Breast epithelium (tissue), 4 donors: ENCODE measurements at regions not wholly inside any gene's neighbourhood (a gene's known extent, or its start where the extent isn't known, plus 50 kb on each side); places are given as distances from the start of the nearest gene placed in this dataset.

Experiments
- DNase-seq, 2 donors: peaks; one replicate each; pipeline ENCODE4 v3.0.0-alpha.2; 2019; ENCODE audit warnings: low spot score in 2 of 2
- H3K27ac ChIP-seq, 2 donors: fragments of 200-600 bp; sonication (generic) in 1 of 2; one replicate each; pipeline ENCODE4 v1.5.1; 2016 to 2019; ENCODE audit warnings: mild to moderate bottlenecking in 1 of 2
- H3K27me3 ChIP-seq, 2 donors: fragments of 200-600 bp; sonication (generic) in 1 of 2; one replicate each; pipeline versions ENCODE4 v1.5.1 to v1.6.0; 2017 to 2019; ENCODE audit warnings: control low read depth in 1 of 2, mild to moderate bottlenecking in 1 of 2
- H3K36me3 ChIP-seq: fragments of 200-600 bp; one replicate; pipeline ENCODE4 v1.5.1; 2019
- H3K4me1 ChIP-seq, 2 donors: fragments of 200-600 bp; sonication (generic); one replicate each; pipeline ENCODE4 v1.5.1; 2016 to 2019; ENCODE audit warnings: control low read depth in 1 of 2
- H3K4me3 ChIP-seq, 3 donors: fragments of 200-600 bp; sonication (generic); 1 replicate in 2 of 3; 2 replicates in 1 of 3; pipeline ENCODE4 v1.5.1; 2016 to 2019; ENCODE audit warnings: mild to moderate bottlenecking in 3 of 3, moderate library complexity in 2 of 3
- H3K9me3 ChIP-seq, 2 donors: fragments of 200-600 bp; sonication (generic) in 1 of 2; one replicate each; pipeline ENCODE4 v1.5.1; 2016 to 2019; ENCODE audit warnings: control low read depth in 1 of 2
- CTCF ChIP-seq, 3 donors: fragments of 450-650 bp; IDR thresholded peaks; one replicate each; pipeline ENCODE4 v1.5.1; 2016 to 2017; ENCODE audit warnings: antibody characterized with exemption in 3 of 3, mild to moderate bottlenecking in 3 of 3, moderate library complexity in 3 of 3
- POLR2A ChIP-seq: fragments of 450-650 bp; IDR thresholded peaks from one replicate; pipeline ENCODE4 v1.6.1; 2016; ENCODE audit warnings: antibody characterized with exemption, mild to moderate bottlenecking, moderate library complexity
- POLR2AphosphoS5 ChIP-seq, 3 donors: sonication (generic); formaldehyde crosslinking; IDR thresholded peaks; one replicate each; pipeline ENCODE4 v1.6.1; 2017; ENCODE audit warnings: antibody characterized with exemption in 3 of 3
- intact Hi-C: fragments of 100-400 bp; cut with DNase I; formaldehyde crosslinking; loops from one replicate; pipeline ENCODE4 v1.15.1; 2023; ENCODE audit warnings: low total_unique reads

GRCh38 chr3:110734524-110734923, 337.1 kb upstream of the NECTIN3 start:
- Histone ChIP-seq H3K9me3 (no peaks in the 10 kb centered on the region), H3K4me3 (no peak overlapping the region), H3K27me3 (no peaks in the 10 kb centered on the region), H3K36me3 (no peaks in the 10 kb centered on the region), H3K27ac (no peak overlapping the region), H3K4me1 (no peaks in the 10 kb centered on the region)
- intact Hi-C loops, result no loop called here
- DNase-seq, result no peak
- no peak for TF ChIP-seq POLR2AphosphoS5 (IDR thresholded peaks at IDR 0.05)
- no peak for TF ChIP-seq CTCF (IDR thresholded peaks at IDR 0.05)
- no peak for TF ChIP-seq POLR2A

GRCh38 chr3:110736332-110736731, 335.3 kb upstream of the NECTIN3 start:
- intact Hi-C loops, result no loop called here
- Histone ChIP-seq H3K36me3 (no peaks in the 10 kb centered on the region), H3K27ac (no peak overlapping the region), H3K4me3 (no peak overlapping the region), H3K27me3 (no peaks in the 10 kb centered on the region), H3K4me1 (no peaks in the 10 kb centered on the region), H3K9me3 (no peaks in the 10 kb centered on the region)
- no peak for DNase-seq
- TF ChIP-seq POLR2AphosphoS5 (IDR thresholded peaks at IDR 0.05) (no peak), POLR2A (no peak), CTCF (IDR thresholded peaks at IDR 0.05) (no peak)

GRCh38 chr3:110738531-110738930, 333.1 kb upstream of the NECTIN3 start:
- intact Hi-C loops, result no loop called here
- no peaks in the 10 kb centered on the region for H3K9me3 ChIP-seq
- no peak overlapping the region for H3K27ac ChIP-seq
- TF ChIP-seq POLR2A, result no peak
- no peak for TF ChIP-seq CTCF (IDR thresholded peaks at IDR 0.05)
- no peak for TF ChIP-seq POLR2AphosphoS5 (IDR thresholded peaks at IDR 0.05)
- no peaks in the 10 kb centered on the region for H3K27me3 ChIP-seq
- H3K4me3 ChIP-seq, result no peak overlapping the region
- H3K4me1 ChIP-seq, result no peaks in the 10 kb centered on the region
- DNase-seq, result no peak
- no peaks in the 10 kb centered on the region for H3K36me3 ChIP-seq

- intact Hi-C loops, result no loop called here
- TF ChIP-seq POLR2AphosphoS5 (IDR thresholded peaks at IDR 0.05) (no peak), POLR2A (no peak), CTCF (IDR thresholded peaks at IDR 0.05) (no peak)
- Histone ChIP-seq H3K27me3 (no peaks in the 10 kb centered on the region), H3K9me3 (no peaks in the 10 kb centered on the region), H3K27ac (no peak overlapping the region), H3K4me3 (no peak overlapping the region), H3K36me3 (no peaks in the 10 kb centered on the region), H3K4me1 (no peaks in the 10 kb centered on the region)
- DNase-seq, result no peak
These were observed 329.7 kb upstream of the NECTIN3 start for GRCh38 chr3:110741891-110742290.

- H3K9me3 ChIP-seq, result no peaks in the 10 kb centered on the region
- no peak overlapping the region for H3K27ac ChIP-seq
- intact Hi-C loops, result no loop called here
- H3K36me3 ChIP-seq, result no peaks in the 10 kb centered on the region
- no peak for DNase-seq
- H3K27me3 ChIP-seq, result no peaks in the 10 kb centered on the region
- H3K4me1 ChIP-seq, result no peaks in the 10 kb centered on the region
- no peak for TF ChIP-seq CTCF (IDR thresholded peaks at IDR 0.05)
- TF ChIP-seq POLR2A, result no peak
- TF ChIP-seq POLR2AphosphoS5 (IDR thresholded peaks at IDR 0.05), result no peak
- H3K4me3 ChIP-seq, result no peak overlapping the region
These were observed 328.4 kb upstream of the NECTIN3 start for GRCh38 chr3:110743202-110743601.
